ENCODE measurements at regions not wholly inside any gene's neighbourhood (a gene's known extent, or its start where the extent isn't known, plus 50 kb on each side); places are given as distances from the start of the nearest gene placed in this dataset.

- no peak for DNase-seq (ENCODE audit: low read depth)
These were observed 124.6 kb upstream of the BCL2L14 start for GRCh38 chr12:11946161-11946560.

GRCh38 chr12:11947213-11947612 lies 123.5 kb upstream of the BCL2L14 start:
- DNase-seq (ENCODE audit: low read depth): no peak

GRCh38 chr12:11949738-11950411 lies 120.9 kb upstream of the BCL2L14 start:
- no peak for DNase-seq (ENCODE audit: low read depth)

GRCh38 chr12:11951209-11951608 lies 119.5 kb upstream of the BCL2L14 start:
- no peak for DNase-seq (ENCODE audit: low read depth)

- DNase-seq (ENCODE audit: low read depth): no peak
These were observed 117.2 kb upstream of the BCL2L14 start for GRCh38 chr12:11953523-11953922.

GRCh38 chr12:11954181-11954580 lies 116.6 kb upstream of the BCL2L14 start:
- DNase-seq (ENCODE audit: low read depth): no peak

GRCh38 chr12:11958221-11959091 lies 112.3 kb upstream of the BCL2L14 start:
- peak; percentile 8 for DNase-seq (ENCODE audit: low read depth)

GRCh38 chr12:11959117-11959823 lies 111.5 kb upstream of the BCL2L14 start:
- DNase-seq (ENCODE audit: low read depth): no peak

GRCh38 chr12:11960646-11961045 lies 110.1 kb upstream of the BCL2L14 start:
- no peak for DNase-seq (ENCODE audit: low read depth)

- DNase-seq (ENCODE audit: low read depth): no peak
These were observed 109.1 kb upstream of the BCL2L14 start for GRCh38 chr12:11961686-11962085.

- DNase-seq (ENCODE audit: low read depth): no peak
These were observed 107.9 kb upstream of the BCL2L14 start for GRCh38 chr12:11962860-11963259.

- no peak for DNase-seq (ENCODE audit: low read depth)
These were observed 106.8 kb upstream of the BCL2L14 start for GRCh38 chr12:11963841-11964471.

GRCh38 chr12:11965258-11965910 lies 105.4 kb upstream of the BCL2L14 start:
- DNase-seq (ENCODE audit: low read depth): no peak

- DNase-seq (ENCODE audit: low read depth): no peak
These were observed 103.2 kb upstream of the BCL2L14 start for GRCh38 chr12:11967376-11968047.

GRCh38 chr12:11968048-11968383 lies 102.7 kb upstream of the BCL2L14 start:
- DNase-seq (ENCODE audit: low read depth): no peak

GRCh38 chr12:11968516-11968915 lies 102.2 kb upstream of the BCL2L14 start:
- no peak for DNase-seq (ENCODE audit: low read depth)

GRCh38 chr12:11969437-11970154 lies 101.1 kb upstream of the BCL2L14 start:
- no peak for DNase-seq (ENCODE audit: low read depth)

GRCh38 chr12:11970155-11970520 lies 100.6 kb upstream of the BCL2L14 start:
- no peak for DNase-seq (ENCODE audit: low read depth)

- no peak for DNase-seq (ENCODE audit: low read depth)
These were observed 97.3 kb upstream of the BCL2L14 start for GRCh38 chr12:11973396-11973795.

GRCh38 chr12:11976005-11976404 lies 94.7 kb upstream of the BCL2L14 start:
- DNase-seq (ENCODE audit: low read depth): no peak

All from stimulated activated CD4-positive, alpha-beta T cell treated with anti-CD3 and anti-CD28 coated beads, Interleukin-2, amount 100 ng/mL, for 4 hours (primary cell).